Mesothelial cell of epicardium (in vitro differentiated cells): ENCODE measurements at regions not wholly inside any gene's neighbourhood (a gene's known extent, or its start where the extent isn't known, plus 50 kb on each side); places are given as distances from the start of the nearest gene placed in this dataset.

Experiments
- DNase-seq, 2 experiments: peaks; one replicate each; pipeline ENCODE4 v3.0.0; 2021; ENCODE audit warnings: low spot score in 2 of 2; ENCODE audit not compliant: unreplicated experiment in 2 of 2
- H3K27ac Mint-ChIP-seq: 2 replicates; pipeline ENCODE4 v1.8.0; 2021; ENCODE audit warnings: mixed read lengths
- H3K27me3 Mint-ChIP-seq: 2 replicates; pipeline ENCODE4 v1.8.0; 2021; ENCODE audit warnings: low read depth, mixed read lengths
- H3K36me3 Mint-ChIP-seq: 2 replicates; pipeline ENCODE4 v1.8.0; 2021; ENCODE audit warnings: mixed read lengths
- H3K4me1 Mint-ChIP-seq: 2 replicates; pipeline ENCODE4 v1.8.0; 2021; ENCODE audit warnings: mixed read lengths
- H3K4me3 Mint-ChIP-seq: 2 replicates; pipeline ENCODE4 v1.8.0; 2021; ENCODE audit warnings: mild to moderate bottlenecking, moderate library complexity, mixed read lengths
- H3K9me3 Mint-ChIP-seq: 2 replicates; pipeline ENCODE4 v1.8.0; 2021; ENCODE audit warnings: mixed read lengths
- CTCF ChIP-seq: fragments of 200-600 bp; sonication (generic); IDR thresholded peaks from one replicate; pipeline ENCODE4 v1.5.0; 2021; ENCODE audit warnings: antibody characterized with exemption; ENCODE audit not compliant: unreplicated experiment

- Mint-ChIP-seq H3K9me3 (no peaks in the 10 kb centered on the region), H3K4me3 (no peak overlapping the region), H3K4me1 (peaks cover 43% of the 10 kb centered on the region), H3K36me3 (no peaks in the 10 kb centered on the region), H3K27ac (no peak overlapping the region), H3K27me3 (no peaks in the 10 kb centered on the region)
- DNase-seq = no peak
- TF ChIP-seq CTCF = no peak
Measured at GRCh38 chr4:107278791-107279483, 242.8 kb upstream of the DKK2 start.

GRCh38 chr4:107276052-107276451 is 239.9 kb upstream of the DKK2 start:
- H3K27me3 Mint-ChIP-seq = no peaks in the 10 kb centered on the region
- peaks cover 4% of the 10 kb centered on the region for H3K9me3 Mint-ChIP-seq
- no peak overlapping the region for H3K27ac Mint-ChIP-seq
- H3K36me3 Mint-ChIP-seq = no peaks in the 10 kb centered on the region
- H3K4me3 Mint-ChIP-seq = no peak overlapping the region
- DNase-seq = no peak
- peaks cover 36% of the 10 kb centered on the region for H3K4me1 Mint-ChIP-seq
- no peak for TF ChIP-seq CTCF

- TF ChIP-seq CTCF = no peak
- Mint-ChIP-seq H3K27me3 (no peaks in the 10 kb centered on the region), H3K27ac (peak overlapping the region; percentile 52), H3K9me3 (peaks cover 4% of the 10 kb centered on the region), H3K4me1 (peaks cover 36% of the 10 kb centered on the region), H3K4me3 (no peak overlapping the region), H3K36me3 (no peaks in the 10 kb centered on the region)
- no peak for DNase-seq
Measured at GRCh38 chr4:107275225-107275624, 239.1 kb upstream of the DKK2 start.

- peaks cover 5% of the 10 kb centered on the region for H3K4me1 Mint-ChIP-seq
- DNase-seq = no peak
- H3K9me3 Mint-ChIP-seq = peaks cover 4% of the 10 kb centered on the region
- H3K27me3 Mint-ChIP-seq = no peaks in the 10 kb centered on the region
- H3K27ac Mint-ChIP-seq = no peak overlapping the region
- TF ChIP-seq CTCF = no peak
- H3K4me3 Mint-ChIP-seq = no peak overlapping the region
- H3K36me3 Mint-ChIP-seq = no peaks in the 10 kb centered on the region
Measured at GRCh38 chr4:107270614-107271013, 234.5 kb upstream of the DKK2 start.

- no peaks in the 10 kb centered on the region for H3K27me3 Mint-ChIP-seq
- peaks cover 4% of the 10 kb centered on the region for H3K9me3 Mint-ChIP-seq
- H3K4me3 Mint-ChIP-seq = no peak overlapping the region
- H3K36me3 Mint-ChIP-seq = no peaks in the 10 kb centered on the region
- no peak for TF ChIP-seq CTCF
- no peaks in the 10 kb centered on the region for H3K4me1 Mint-ChIP-seq
- H3K27ac Mint-ChIP-seq = no peak overlapping the region
- no peak for DNase-seq
Measured at GRCh38 chr4:107269175-107269574, 233.1 kb upstream of the DKK2 start.

- Mint-ChIP-seq H3K9me3 (no peaks in the 10 kb centered on the region), H3K27me3 (no peaks in the 10 kb centered on the region), H3K36me3 (no peaks in the 10 kb centered on the region), H3K4me1 (peaks cover 6% of the 10 kb centered on the region), H3K27ac (no peak overlapping the region), H3K4me3 (no peak overlapping the region)
- no peak for TF ChIP-seq CTCF
- no peak for DNase-seq
Measured at GRCh38 chr4:107265859-107266258, 229.7 kb upstream of the DKK2 start.
